Stomach (tissue), 8 donors: ENCODE measurements at regions not wholly inside any gene's neighbourhood (a gene's known extent, or its start where the extent isn't known, plus 50 kb on each side); places are given as distances from the start of the nearest gene placed in this dataset.
"Not testable (repeated sequence)": the region's sequence is repeated elsewhere in the genome, so short reads cannot be mapped to it uniquely, and the experiment has no call there.

Experiments used
- DNase-seq, 2 donors: peaks; one replicate each; pipeline versions ENCODE4 v3.0.0 to v3.0.0-alpha.2; 2013 to 2019
- H3K27ac ChIP-seq, 5 donors: fragments of 200-600 bp in 4 of 5; sonication (generic) in 4 of 5; one replicate each; pipeline ENCODE4 v1.5.1; 2013 to 2019; ENCODE audit warnings: mild to moderate bottlenecking in 1 of 5, moderate library complexity in 1 of 5
- H3K27me3 ChIP-seq, 3 donors: fragments of 200-600 bp; sonication (generic); one replicate each; pipeline ENCODE4 v1.5.1; 2017 to 2019; ENCODE audit warnings: mixed run types in 1 of 3
- H3K36me3 ChIP-seq, 4 donors: fragments of 200-600 bp; sonication (generic); 1 replicate in 3 of 4; 2 replicates in 1 of 4; pipeline ENCODE4 v1.5.1; 2016 to 2019
- H3K4me1 ChIP-seq, 4 donors: fragments of 200-600 bp; sonication (generic); one replicate each; pipeline ENCODE4 v1.5.1; 2016 to 2019
- H3K4me3 ChIP-seq, 4 donors: fragments of 200-600 bp; sonication (generic) in 3 of 4; one replicate each; pipeline ENCODE4 v1.5.1; 2016 to 2019; ENCODE audit warnings: mild to moderate bottlenecking in 1 of 4
- H3K9me3 ChIP-seq, 4 donors: fragments of 200-600 bp; sonication (generic); one replicate each; pipeline ENCODE4 v1.5.1; 2016 to 2019
- CTCF ChIP-seq, 7 experiments: fragments of 450-650 bp in 4 of 7; fragments of 200-600 bp in 3 of 7; sonication (generic) in 3 of 7; IDR thresholded peaks; one replicate each; pipeline ENCODE4 v1.5.1; 2016 to 2019; ENCODE audit warnings: antibody characterized with exemption in 7 of 7, control low read depth in 2 of 7, mild to moderate bottlenecking in 1 of 7
- EP300 ChIP-seq: sonication (generic); formaldehyde crosslinking; IDR thresholded peaks from one replicate; pipeline ENCODE4 v1.6.1; 2017; ENCODE audit warnings: antibody characterized with exemption
- POLR2A ChIP-seq, 4 donors: fragments of 450-650 bp; IDR thresholded peaks; one replicate each; pipeline ENCODE4 v1.6.1; 2016; ENCODE audit warnings: antibody characterized with exemption in 4 of 4, control low read depth in 2 of 4, mild to moderate bottlenecking in 1 of 4, moderate library complexity in 1 of 4
- POLR2AphosphoS5 ChIP-seq, 3 donors: sonication (generic); formaldehyde crosslinking; IDR thresholded peaks; one replicate each; pipeline ENCODE4 v1.6.1; 2016; ENCODE audit warnings: antibody characterized with exemption in 3 of 3
- WGBS, 5 donors: extraction: QIAGEN DNeasy Blood & Tissue Kit in 3 of 5; methylation state at CpG; one replicate each; pipeline versions ENCODE4 v1.1.5 to v1.1.7; 2013 to 2018; 5-methylcytosine and 5-hydroxymethylcytosine counted together
- intact Hi-C: fragments of 100-400 bp; cut with DNase I; formaldehyde crosslinking; loops from one replicate; pipeline ENCODE4 v1.15.1; 2023; ENCODE audit warnings: low total_unique reads
- donor health status: healthy with polysubstance abuse.
- donor health status: Bipolar disorder and iron deficiency.
- donor health status: healthy.

- no peaks in the 10 kb centered on the region for H3K4me1 ChIP-seq
- intact Hi-C loops = no loop called here
- DNase-seq = no peak
- H3K27ac ChIP-seq = no peak overlapping the region
- H3K27me3 ChIP-seq = no peaks in the 10 kb centered on the region
- H3K36me3 ChIP-seq = no peaks in the 10 kb centered on the region
- whole genome bisulfite sequencing, 5 donors = 41 to 62% (median 55%) methylated on average over 4 of the region's 4 CpGs
- H3K4me3 ChIP-seq = no peak overlapping the region
- no peaks in the 10 kb centered on the region for H3K9me3 ChIP-seq
- no peak for TF ChIP-seq POLR2AphosphoS5 (IDR thresholded peaks at IDR 0.05)
- TF ChIP-seq POLR2A (IDR thresholded peaks at IDR 0.05) = no peak
- TF ChIP-seq EP300 = no peak
- TF ChIP-seq CTCF (IDR thresholded peaks at IDR 0.05) = no peak
Observed at GRCh38 chr12:96121271-96121711, 72.9 kb upstream of the ELK3 start.

- H3K27me3 ChIP-seq, H3K27ac ChIP-seq, H3K36me3 ChIP-seq, H3K4me3 ChIP-seq, intact Hi-C loops, DNase-seq, H3K9me3 ChIP-seq: not testable (repeated sequence)
- WGBS, 5 donors = 87 to 95% (median 92%) methylated on average over 7 of the region's 7 CpGs
- H3K4me1 ChIP-seq = peaks cover 0 to 12% (median 2%) of the 10 kb centered on the region in 4 donors
Observed at GRCh38 chr12:96128292-96128691, 65.9 kb upstream of the ELK3 start.

GRCh38 chr12:96130396-96131059 lies 63.6 kb upstream of the ELK3 start:
- intact Hi-C loops = no loop called here
- Histone ChIP-seq H3K4me3 (no peak overlapping the region), H3K27ac (no peak overlapping the region), H3K36me3 (no peaks in the 10 kb centered on the region), H3K27me3 (no peaks in the 10 kb centered on the region), H3K4me1 (peaks cover 0 to 12% (median 2%) of the 10 kb centered on the region in 4 donors), H3K9me3 (no peaks in the 10 kb centered on the region)
- TF ChIP-seq POLR2A (IDR thresholded peaks at IDR 0.05) (no peak), POLR2AphosphoS5 (IDR thresholded peaks at IDR 0.05) (no peak), EP300 (no peak), CTCF (IDR thresholded peaks at IDR 0.05) (no peak)
- 58 to 68% (median 65%) methylated on average over 15 of the region's 15 CpGs for WGBS, 5 donors
- DNase-seq = no peak

GRCh38 chr12:96131230-96131788 lies 62.9 kb upstream of the ELK3 start:
- Histone ChIP-seq H3K27me3 (no peaks in the 10 kb centered on the region), H3K9me3 (no peaks in the 10 kb centered on the region), H3K36me3 (no peaks in the 10 kb centered on the region), H3K27ac (no peak overlapping the region), H3K4me1 (peaks cover 0 to 12% (median 2%) of the 10 kb centered on the region in 4 donors), H3K4me3 (no peak overlapping the region)
- WGBS, 5 donors = 40 to 54% (median 42%) methylated on average over 5 of the region's 5 CpGs
- TF ChIP-seq EP300 (no peak), CTCF (IDR thresholded peaks at IDR 0.05) (no peak), POLR2A (IDR thresholded peaks at IDR 0.05) (no peak), POLR2AphosphoS5 (IDR thresholded peaks at IDR 0.05) (no peak)
- intact Hi-C loops = no loop called here
- DNase-seq = peak in 1 of 2 donors; percentile 39

- Histone ChIP-seq H3K4me1 (peaks cover 0 to 12% (median 2%) of the 10 kb centered on the region in 4 donors), H3K4me3 (no peak overlapping the region), H3K27ac (no peak overlapping the region), H3K36me3 (no peaks in the 10 kb centered on the region), H3K9me3 (no peaks in the 10 kb centered on the region), H3K27me3 (no peaks in the 10 kb centered on the region)
- intact Hi-C loops = no loop called here
- DNase-seq = peak in 1 of 2 donors; percentile 53
- TF ChIP-seq CTCF (IDR thresholded peaks at IDR 0.05) (peak in 3 of 7 experiments; percentile 11 to 29 (median 16)), POLR2AphosphoS5 (IDR thresholded peaks at IDR 0.05) (no peak)
- 89 to 96% (median 93%) methylated on average over 4 of the region's 4 CpGs for WGBS, 5 donors
Observed at GRCh38 chr12:96132819-96133218, 61.4 kb upstream of the ELK3 start.
